Natural killer cell (primary cell): ENCODE measurements at regions not wholly inside any gene's neighbourhood (a gene's known extent, or its start where the extent isn't known, plus 50 kb on each side); places are given as distances from the start of the nearest gene placed in this dataset.

Experiments used
- ATAC-seq, 3 donors: fragments of 150-1000 bp in 2 of 3; fragments of 200-7000 bp in 1 of 3; cut with Tn5 transposase; 1 replicate in 1 of 3; 2 replicates in 2 of 3; pipeline ENCODE4 v1.10.0; 2021; ENCODE audit warnings: mild to moderate bottlenecking in 2 of 3, moderate library complexity in 2 of 3
- DNase-seq, 2 donors: peaks; one replicate each; pipeline versions ENCODE4 v3.0.0 to v3.0.0-alpha.2; 2013 to 2021; ENCODE audit warnings: mixed read lengths in 1 of 2
- H3K27ac ChIP-seq: one replicate; pipeline ENCODE4 v1.5.1; 2013; ENCODE audit warnings: mild to moderate bottlenecking, low read length
- H3K27me3 ChIP-seq: one replicate; pipeline ENCODE4 v1.6.1; 2013; ENCODE audit warnings: low read length; ENCODE audit not compliant: control insufficient read depth, insufficient read depth
- H3K36me3 ChIP-seq: one replicate; pipeline ENCODE4 v1.6.1; 2013; ENCODE audit warnings: low read length; ENCODE audit not compliant: control insufficient read depth, insufficient read depth
- H3K4me1 ChIP-seq: one replicate; pipeline ENCODE4 v1.6.1; 2013; ENCODE audit warnings: low read length; ENCODE audit not compliant: control insufficient read depth, insufficient read depth
- H3K4me3 ChIP-seq: one replicate; pipeline ENCODE4 v1.5.1; 2013; ENCODE audit warnings: low read length
- H3K9me3 ChIP-seq: one replicate; pipeline ENCODE4 v1.6.1; 2013; ENCODE audit warnings: low read length; ENCODE audit not compliant: control insufficient read depth, insufficient read depth
- H3K27ac Mint-ChIP-seq, 2 donors: one replicate each; pipeline ENCODE4 v1.8.0; 2022; ENCODE audit warnings: mild to moderate bottlenecking in 2 of 2, mixed read lengths in 2 of 2, moderate library complexity in 1 of 2
- H3K27me3 Mint-ChIP-seq, 2 donors: one replicate each; pipeline ENCODE4 v1.8.0; 2022; ENCODE audit warnings: low read depth in 2 of 2, mixed read lengths in 2 of 2
- H3K36me3 Mint-ChIP-seq: one replicate; pipeline ENCODE4 v1.8.0; 2022; ENCODE audit warnings: mixed read lengths
- H3K4me1 Mint-ChIP-seq, 2 donors: one replicate each; pipeline ENCODE4 v1.8.0; 2022; ENCODE audit warnings: mixed read lengths in 2 of 2
- H3K4me3 Mint-ChIP-seq: one replicate; pipeline ENCODE4 v1.8.0; 2022; ENCODE audit warnings: mild to moderate bottlenecking, moderate library complexity, mixed read lengths
- H3K9me3 Mint-ChIP-seq, 2 donors: one replicate each; pipeline ENCODE4 v1.8.0; 2022; ENCODE audit warnings: mixed read lengths in 2 of 2
- WGBS: methylation state at CpG from one replicate; pipeline ENCODE4 v1.1.7; 2013; ENCODE audit warnings: missing lambda C conversion rate; ENCODE audit not compliant: insufficient coverage; 5-methylcytosine and 5-hydroxymethylcytosine counted together
- intact Hi-C: fragments of 100-400 bp; cut with micrococcal nuclease; formaldehyde crosslinking; loops from one replicate; pipeline ENCODE4 v1.14.2; 2022
- TF ChIP-seq, protein P1 (sequence below): fragments of 200-600 bp; IDR thresholded peaks from one replicate; pipeline ENCODE4 v1.8.0; 2022; ENCODE audit warnings: antibody characterized with exemption

GRCh38 chr7:12764458-12764891, 77.0 kb downstream of the ARL4A start:
- Mint-ChIP-seq H3K4me3 (no peak overlapping the region), H3K9me3 (peaks cover 5 to 7% of the 10 kb centered on the region in 2 donors), H3K27ac (no peak overlapping the region), H3K36me3 (no peaks in the 10 kb centered on the region), H3K27me3 (peaks cover 0 to 7% of the 10 kb centered on the region in 2 donors), H3K4me1 (no peaks in the 10 kb centered on the region)
- no peak for ATAC-seq
- H3K4me1 ChIP-seq: no peaks in the 10 kb centered on the region
- no peak overlapping the region for H3K4me3 ChIP-seq
- no peaks in the 10 kb centered on the region for H3K9me3 ChIP-seq
- no peak overlapping the region for H3K27ac ChIP-seq
- H3K27me3 ChIP-seq: no peaks in the 10 kb centered on the region
- H3K36me3 ChIP-seq: no peaks in the 10 kb centered on the region
- TF ChIP-seq, protein P1, sequence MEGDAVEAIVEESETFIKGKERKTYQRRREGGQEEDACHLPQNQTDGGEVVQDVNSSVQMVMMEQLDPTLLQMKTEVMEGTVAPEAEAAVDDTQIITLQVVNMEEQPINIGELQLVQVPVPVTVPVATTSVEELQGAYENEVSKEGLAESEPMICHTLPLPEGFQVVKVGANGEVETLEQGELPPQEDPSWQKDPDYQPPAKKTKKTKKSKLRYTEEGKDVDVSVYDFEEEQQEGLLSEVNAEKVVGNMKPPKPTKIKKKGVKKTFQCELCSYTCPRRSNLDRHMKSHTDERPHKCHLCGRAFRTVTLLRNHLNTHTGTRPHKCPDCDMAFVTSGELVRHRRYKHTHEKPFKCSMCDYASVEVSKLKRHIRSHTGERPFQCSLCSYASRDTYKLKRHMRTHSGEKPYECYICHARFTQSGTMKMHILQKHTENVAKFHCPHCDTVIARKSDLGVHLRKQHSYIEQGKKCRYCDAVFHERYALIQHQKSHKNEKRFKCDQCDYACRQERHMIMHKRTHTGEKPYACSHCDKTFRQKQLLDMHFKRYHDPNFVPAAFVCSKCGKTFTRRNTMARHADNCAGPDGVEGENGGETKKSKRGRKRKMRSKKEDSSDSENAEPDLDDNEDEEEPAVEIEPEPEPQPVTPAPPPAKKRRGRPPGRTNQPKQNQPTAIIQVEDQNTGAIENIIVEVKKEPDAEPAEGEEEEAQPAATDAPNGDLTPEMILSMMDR: no peak
- no peak for DNase-seq
- 77% methylated on average over 2 of the region's 2 CpGs for WGBS
- intact Hi-C loops: no loop called here

- intact Hi-C loops: no loop called here
- Mint-ChIP-seq H3K4me1 (no peaks in the 10 kb centered on the region), H3K9me3 (peaks cover 2% of the 10 kb centered on the region in 2 donors), H3K36me3 (no peaks in the 10 kb centered on the region), H3K27me3 (peaks cover 0 to 7% of the 10 kb centered on the region in 2 donors), H3K4me3 (no peak overlapping the region), H3K27ac (no peak overlapping the region)
- no peak for DNase-seq
- Histone ChIP-seq H3K9me3 (no peaks in the 10 kb centered on the region), H3K27me3 (no peaks in the 10 kb centered on the region), H3K4me3 (no peak overlapping the region), H3K27ac (no peak overlapping the region), H3K36me3 (no peaks in the 10 kb centered on the region), H3K4me1 (no peaks in the 10 kb centered on the region)
- no peak for ATAC-seq
- WGBS: 86% methylated on average over 1 of the region's 2 CpGs
- TF ChIP-seq, protein P1: no peak
Measured at GRCh38 chr7:12765431-12766100, 78.1 kb downstream of the ARL4A start.

- Histone ChIP-seq H3K4me3 (no peak overlapping the region), H3K27ac (no peak overlapping the region), H3K36me3 (no peaks in the 10 kb centered on the region), H3K27me3 (no peaks in the 10 kb centered on the region), H3K9me3 (no peaks in the 10 kb centered on the region), H3K4me1 (no peaks in the 10 kb centered on the region)
- Mint-ChIP-seq H3K36me3 (no peaks in the 10 kb centered on the region), H3K4me3 (no peak overlapping the region), H3K27ac (no peak overlapping the region), H3K4me1 (no peaks in the 10 kb centered on the region), H3K9me3 (peaks cover 0 to 2% of the 10 kb centered on the region in 2 donors), H3K27me3 (peaks cover 0 to 4% of the 10 kb centered on the region in 2 donors)
- ATAC-seq (no peak), DNase-seq (no peak)
- TF ChIP-seq, protein P1: no peak
- intact Hi-C loops: no loop called here
Measured at GRCh38 chr7:12766416-12766815, 79.0 kb downstream of the ARL4A start.

DNA sequence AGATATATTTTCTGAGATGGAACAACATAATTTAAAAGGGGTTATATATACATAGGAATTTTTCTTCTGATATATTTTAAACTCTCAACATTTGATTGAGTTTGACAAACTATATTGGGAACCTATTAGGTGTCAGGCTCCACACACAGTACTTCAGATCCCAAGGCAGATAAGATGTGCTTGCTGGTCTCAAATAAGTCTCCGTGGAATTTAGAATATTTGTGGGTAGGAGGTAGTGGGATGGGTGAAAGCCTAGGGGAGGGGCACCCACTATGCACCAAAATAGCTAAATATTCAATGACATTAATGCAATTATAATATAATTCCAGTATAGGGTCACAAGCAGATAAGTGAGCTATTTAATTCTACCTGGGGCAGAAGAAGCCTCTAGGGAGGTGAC, 81.5 kb downstream of the ARL4A start:
- WGBS: no CpG with 5 or more reads among the region's 1 CpG

More for the DNA sequence above, 81.5 kb downstream of the ARL4A start:
- no peaks in the 10 kb centered on the region for H3K4me1 Mint-ChIP-seq
- no peaks in the 10 kb centered on the region for H3K36me3 Mint-ChIP-seq
- H3K4me3 Mint-ChIP-seq: no peak overlapping the region
- no peak for DNase-seq
- intact Hi-C loops: no loop called here
- Histone ChIP-seq H3K27ac (no peak overlapping the region), H3K4me3 (no peak overlapping the region), H3K27me3 (no peaks in the 10 kb centered on the region), H3K4me1 (no peaks in the 10 kb centered on the region), H3K36me3 (no peaks in the 10 kb centered on the region), H3K9me3 (no peaks in the 10 kb centered on the region)
- H3K9me3 Mint-ChIP-seq: peaks cover 0 to 2% of the 10 kb centered on the region in 2 donors
- peaks cover 0 to 6% of the 10 kb centered on the region in 2 donors for H3K27me3 Mint-ChIP-seq
- TF ChIP-seq, protein P1: no peak
- ATAC-seq: no peak
- H3K27ac Mint-ChIP-seq: no peak overlapping the region
